ENCODE measurements at regions not wholly inside any gene's neighbourhood (a gene's known extent, or its start where the extent isn't known, plus 50 kb on each side); places are given as distances from the start of the nearest gene placed in this dataset.

DNA sequence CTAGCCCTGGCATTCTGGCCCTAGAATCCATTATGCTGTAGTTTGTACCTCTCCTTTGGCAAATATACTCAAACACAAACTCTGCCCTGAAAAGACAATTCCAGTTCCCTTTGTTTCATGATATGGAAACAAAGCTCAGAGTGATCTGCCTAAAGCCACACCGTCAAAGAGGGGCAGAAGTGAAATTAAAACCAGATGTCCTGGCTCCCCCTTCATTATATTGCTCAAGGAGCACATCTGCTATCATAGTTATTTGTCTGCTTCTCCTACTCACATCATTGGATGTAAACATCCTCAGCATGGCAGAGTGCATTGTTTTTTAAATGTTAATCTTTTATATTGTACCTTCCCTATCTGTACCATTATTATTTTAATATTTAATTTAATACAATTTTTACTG is 266.7 kb upstream of the SMARCA2 start:
- peaks cover 0 to 5% of the 10 kb centered on the region in 2 experiments for H3K27me3 ChIP-seq (replicated peaks in 1 of 2; ENCODE audit: control insufficient read depth in 2 of 2, extremely low read depth in 1 of 2, insufficient read depth in 2 of 2, low read length in 1 of 2)
- H3K4me3 Mint-ChIP-seq, result no peak overlapping the region
- H3K27me3 Mint-ChIP-seq, result peaks cover 12 to 27% of the 10 kb centered on the region in 2 donors
- WGBS (ENCODE audit: insufficient coverage), result 67% methylated on average over 1 of the region's 1 CpG
- DNase-seq (no peak), ATAC-seq (replicated peaks in 1 of 4) (no peak)
- H3K4me1 ChIP-seq (ENCODE audit: control insufficient read depth in 1 of 2, extremely low read depth in 1 of 2, insufficient read depth in 2 of 2, low read length in 2 of 2), result no peaks in the 10 kb centered on the region
- H3K4me3 ChIP-seq (ENCODE audit: control insufficient read depth in 1 of 2, extremely low read depth in 1 of 2, low read length in 1 of 2), result no peak overlapping the region
- no peaks in the 10 kb centered on the region for H3K36me3 ChIP-seq (ENCODE audit: control insufficient read depth in 2 of 2, extremely low read depth in 1 of 2, insufficient read depth in 1 of 2, low read length in 1 of 2)
- CTCF ChIA-PET, result no interaction called here
- no peaks in the 10 kb centered on the region for H3K36me3 Mint-ChIP-seq
- no peaks in the 10 kb centered on the region for H3K9me3 ChIP-seq
- POLR2A ChIA-PET, result no interaction called here
- no peak overlapping the region for H3K27ac Mint-ChIP-seq
- H3K9me3 Mint-ChIP-seq, result peaks cover 2 to 10% (median 6%) of the 10 kb centered on the region in 3 donors
- H3K27ac ChIP-seq (ENCODE audit: low read length), result no peak overlapping the region
- H3K4me1 Mint-ChIP-seq, result no peaks in the 10 kb centered on the region

DNA sequence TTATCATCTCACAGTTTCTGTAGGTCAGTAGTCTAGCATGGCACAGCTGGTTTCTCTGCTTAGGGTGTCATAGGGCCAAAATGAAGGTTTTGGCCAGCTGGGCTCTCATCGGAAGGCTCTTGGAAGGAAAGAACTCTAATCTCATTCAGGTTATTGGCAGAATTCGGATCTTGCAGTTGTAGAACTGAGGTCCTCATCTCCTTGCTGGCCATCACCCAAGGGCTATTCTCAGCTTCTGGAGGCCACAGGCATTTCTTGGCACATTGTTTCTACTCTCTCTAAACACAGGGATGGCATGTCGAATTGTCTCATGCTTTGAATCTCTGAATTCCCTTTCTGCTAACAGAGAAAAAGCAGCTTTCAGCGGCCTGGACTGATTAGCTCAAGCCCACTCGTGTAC is 258.0 kb upstream of the SMARCA2 start:
- POLR2A ChIA-PET, result no interaction called here
- 75% methylated on average over 2 of the region's 5 CpGs for WGBS (ENCODE audit: insufficient coverage)
- H3K4me1 Mint-ChIP-seq, result no peaks in the 10 kb centered on the region

GRCh38 chr9:1759009-1759408 is 256.1 kb upstream of the SMARCA2 start:
- H3K4me1 ChIP-seq (ENCODE audit: control insufficient read depth in 1 of 2, extremely low read depth in 1 of 2, insufficient read depth in 2 of 2, low read length in 2 of 2), result no peaks in the 10 kb centered on the region
- Mint-ChIP-seq H3K27me3 (peaks cover 3 to 20% of the 10 kb centered on the region in 2 donors), H3K9me3 (peaks cover 0 to 7% (median 0%) of the 10 kb centered on the region in 3 donors), H3K27ac (no peak overlapping the region), H3K4me1 (no peaks in the 10 kb centered on the region), H3K4me3 (no peak overlapping the region), H3K36me3 (no peaks in the 10 kb centered on the region)
- no peak overlapping the region for H3K27ac ChIP-seq (ENCODE audit: low read length)
- no peaks in the 10 kb centered on the region for H3K9me3 ChIP-seq
- CTCF ChIA-PET, result interaction anchor here in 1 of 2 donors (0.7 kb wide), 1 partner anchor 26 kb away, joined by 3 read pairs; no protein-coding TSS in a partner anchor
- H3K36me3 ChIP-seq (ENCODE audit: control insufficient read depth in 2 of 2, extremely low read depth in 1 of 2, insufficient read depth in 1 of 2, low read length in 1 of 2), result no peaks in the 10 kb centered on the region
- POLR2A ChIA-PET, result no interaction called here
- ATAC-seq (replicated peaks in 1 of 4) (no peak), DNase-seq (no peak)
- 88% methylated on average over 1 of the region's 2 CpGs for WGBS (ENCODE audit: insufficient coverage)
- no peak overlapping the region for H3K4me3 ChIP-seq (ENCODE audit: control insufficient read depth in 1 of 2, extremely low read depth in 1 of 2, low read length in 1 of 2)
- peaks cover 0 to 4% of the 10 kb centered on the region in 2 experiments for H3K27me3 ChIP-seq (replicated peaks in 1 of 2; ENCODE audit: control insufficient read depth in 2 of 2, extremely low read depth in 1 of 2, insufficient read depth in 2 of 2, low read length in 1 of 2)

More for the DNA sequence above, 258.0 kb upstream of the SMARCA2 start:
- Histone ChIP-seq H3K27me3 (replicated peaks in 1 of 2; ENCODE audit: control insufficient read depth in 2 of 2, extremely low read depth in 1 of 2, insufficient read depth in 2 of 2, low read length in 1 of 2) (peaks cover 0 to 4% of the 10 kb centered on the region in 2 experiments), H3K4me3 (ENCODE audit: control insufficient read depth in 1 of 2, extremely low read depth in 1 of 2, low read length in 1 of 2) (no peak overlapping the region), H3K9me3 (no peaks in the 10 kb centered on the region), H3K36me3 (ENCODE audit: control insufficient read depth in 2 of 2, extremely low read depth in 1 of 2, insufficient read depth in 1 of 2, low read length in 1 of 2) (no peaks in the 10 kb centered on the region), H3K27ac (ENCODE audit: low read length) (no peak overlapping the region), H3K4me1 (ENCODE audit: control insufficient read depth in 1 of 2, extremely low read depth in 1 of 2, insufficient read depth in 2 of 2, low read length in 2 of 2) (no peaks in the 10 kb centered on the region)
- H3K27ac Mint-ChIP-seq, result no peak overlapping the region
- peaks cover 0 to 11% (median 7%) of the 10 kb centered on the region in 3 donors for H3K9me3 Mint-ChIP-seq
- ATAC-seq (replicated peaks in 1 of 4) (no peak), DNase-seq (no peak)
- H3K36me3 Mint-ChIP-seq, result no peaks in the 10 kb centered on the region
- CTCF ChIA-PET, result interaction anchor here in 1 of 2 donors (0.7 kb wide), 1 partner anchor 33 kb away, joined by 3 read pairs; no protein-coding TSS in a partner anchor
- peaks cover 4 to 16% of the 10 kb centered on the region in 2 donors for H3K27me3 Mint-ChIP-seq
- no peak overlapping the region for H3K4me3 Mint-ChIP-seq

DNA sequence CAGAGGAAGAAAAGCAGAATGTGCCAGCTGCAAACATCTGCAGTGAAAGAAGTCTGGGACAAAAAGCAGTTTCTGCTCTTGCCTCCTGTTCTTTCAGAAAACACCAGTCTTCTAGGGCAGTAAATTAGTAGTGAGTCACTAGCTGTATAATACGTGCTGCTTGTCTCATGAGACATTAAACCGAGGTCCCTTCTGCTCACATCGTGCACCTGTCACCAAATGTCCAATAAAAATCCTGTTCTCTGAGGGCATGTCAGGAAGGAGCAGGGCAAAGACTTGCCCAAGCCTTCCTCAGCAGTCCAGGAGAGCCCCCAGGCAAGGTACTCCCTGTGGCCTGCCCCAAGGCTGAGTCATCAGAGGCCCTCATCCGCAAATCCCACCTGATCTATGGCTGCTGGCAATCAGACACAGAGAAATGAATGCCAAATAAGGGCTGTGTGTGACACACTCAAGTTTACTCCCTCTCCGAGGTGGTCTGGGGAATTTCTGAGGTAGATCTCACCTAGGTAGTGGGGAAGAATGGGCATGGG is 255.3 kb upstream of the SMARCA2 start:
- Mint-ChIP-seq H3K4me3 (no peak overlapping the region), H3K4me1 (no peaks in the 10 kb centered on the region), H3K27me3 (peaks cover 7 to 26% of the 10 kb centered on the region in 2 donors), H3K27ac (no peak overlapping the region), H3K36me3 (no peaks in the 10 kb centered on the region), H3K9me3 (peaks cover 0 to 7% (median 0%) of the 10 kb centered on the region in 3 donors)
- WGBS (ENCODE audit: insufficient coverage), result 93% methylated on average over 4 of the region's 5 CpGs
- ATAC-seq (replicated peaks in 1 of 4) (no peak), DNase-seq (no peak)
- no peaks in the 10 kb centered on the region for H3K36me3 ChIP-seq (ENCODE audit: control insufficient read depth in 2 of 2, extremely low read depth in 1 of 2, insufficient read depth in 1 of 2, low read length in 1 of 2)
- no peak overlapping the region for H3K4me3 ChIP-seq (ENCODE audit: control insufficient read depth in 1 of 2, extremely low read depth in 1 of 2, low read length in 1 of 2)
- H3K9me3 ChIP-seq, result no peaks in the 10 kb centered on the region
- peaks cover 0 to 4% of the 10 kb centered on the region in 2 experiments for H3K27me3 ChIP-seq (replicated peaks in 1 of 2; ENCODE audit: control insufficient read depth in 2 of 2, extremely low read depth in 1 of 2, insufficient read depth in 2 of 2, low read length in 1 of 2)
- CTCF ChIA-PET, result no interaction called here
- POLR2A ChIA-PET, result no interaction called here
- no peak overlapping the region for H3K27ac ChIP-seq (ENCODE audit: low read length)
- no peaks in the 10 kb centered on the region for H3K4me1 ChIP-seq (ENCODE audit: control insufficient read depth in 1 of 2, extremely low read depth in 1 of 2, insufficient read depth in 2 of 2, low read length in 2 of 2)

- ATAC-seq (replicated peaks in 1 of 4), result no peak
- no peaks in the 10 kb centered on the region for H3K36me3 Mint-ChIP-seq
- H3K36me3 ChIP-seq (ENCODE audit: control insufficient read depth in 2 of 2, extremely low read depth in 1 of 2, insufficient read depth in 1 of 2, low read length in 1 of 2), result no peaks in the 10 kb centered on the region
- H3K27ac ChIP-seq (ENCODE audit: low read length), result no peak overlapping the region
- CTCF ChIA-PET, result no interaction called here
- no CpG with 5 or more reads among the region's 4 CpGs for WGBS (ENCODE audit: insufficient coverage)
- H3K27ac Mint-ChIP-seq, result no peak overlapping the region
- H3K4me3 Mint-ChIP-seq, result no peak overlapping the region
- POLR2A ChIA-PET, result no interaction called here
- H3K9me3 Mint-ChIP-seq, result peaks cover 0 to 7% (median 0%) of the 10 kb centered on the region in 3 donors
- H3K4me1 ChIP-seq (ENCODE audit: control insufficient read depth in 1 of 2, extremely low read depth in 1 of 2, insufficient read depth in 2 of 2, low read length in 2 of 2), result no peaks in the 10 kb centered on the region
- H3K27me3 Mint-ChIP-seq, result peaks cover 4 to 31% of the 10 kb centered on the region in 2 donors
- DNase-seq, result no peak
- no peak overlapping the region for H3K4me3 ChIP-seq (ENCODE audit: control insufficient read depth in 1 of 2, extremely low read depth in 1 of 2, low read length in 1 of 2)
- H3K9me3 ChIP-seq, result no peaks in the 10 kb centered on the region
- H3K27me3 ChIP-seq (replicated peaks in 1 of 2; ENCODE audit: control insufficient read depth in 2 of 2, extremely low read depth in 1 of 2, insufficient read depth in 2 of 2, low read length in 1 of 2), result peaks cover 0 to 4% of the 10 kb centered on the region in 2 experiments
- no peaks in the 10 kb centered on the region for H3K4me1 Mint-ChIP-seq
Observed at GRCh38 chr9:1761807-1762206, 253.3 kb upstream of the SMARCA2 start.

DNA sequence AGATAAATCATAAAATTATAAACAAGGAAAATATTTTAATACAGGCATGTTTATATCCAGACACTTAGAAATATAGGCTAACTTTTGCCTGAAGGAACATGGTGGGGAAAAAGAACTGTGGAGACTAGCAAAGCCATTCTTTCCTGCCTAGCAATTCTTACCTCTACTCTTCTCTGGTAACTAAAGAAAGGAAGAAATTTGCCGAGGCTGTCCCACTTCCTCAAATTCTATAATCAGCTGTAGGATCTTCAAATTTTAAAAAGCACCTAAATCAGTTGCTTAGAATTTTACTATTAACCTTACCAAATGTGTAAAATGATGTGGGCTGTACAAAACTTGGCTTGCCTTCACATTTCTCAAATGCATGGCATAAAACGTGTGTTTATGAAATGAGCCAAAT is 249.1 kb upstream of the SMARCA2 start:
- no peaks in the 10 kb centered on the region for H3K36me3 Mint-ChIP-seq
- ATAC-seq (replicated peaks in 1 of 4) (no peak), DNase-seq (no peak)
- H3K27me3 Mint-ChIP-seq, result peaks cover 9 to 36% of the 10 kb centered on the region in 2 donors
- H3K9me3 Mint-ChIP-seq, result peaks cover 0 to 5% (median under 1%) of the 10 kb centered on the region in 3 donors
- Histone ChIP-seq H3K27me3 (replicated peaks in 1 of 2; ENCODE audit: control insufficient read depth in 2 of 2, extremely low read depth in 1 of 2, insufficient read depth in 2 of 2, low read length in 1 of 2) (no peaks in the 10 kb centered on the region), H3K9me3 (no peaks in the 10 kb centered on the region), H3K4me1 (ENCODE audit: control insufficient read depth in 1 of 2, extremely low read depth in 1 of 2, insufficient read depth in 2 of 2, low read length in 2 of 2) (no peaks in the 10 kb centered on the region), H3K4me3 (ENCODE audit: control insufficient read depth in 1 of 2, extremely low read depth in 1 of 2, low read length in 1 of 2) (no peak overlapping the region), H3K27ac (ENCODE audit: low read length) (no peak overlapping the region), H3K36me3 (ENCODE audit: control insufficient read depth in 2 of 2, extremely low read depth in 1 of 2, insufficient read depth in 1 of 2, low read length in 1 of 2) (no peaks in the 10 kb centered on the region)
- ChIA-PET CTCF (no interaction called here), POLR2A (no interaction called here)
- WGBS (ENCODE audit: insufficient coverage), result no CpG with 5 or more reads among the region's 2 CpGs
- peaks cover 0 to 4% (median 4%) of the 10 kb centered on the region in 3 donors for H3K4me1 Mint-ChIP-seq
- H3K4me3 Mint-ChIP-seq, result no peak overlapping the region
- H3K27ac Mint-ChIP-seq, result no peak overlapping the region

Measured in T-cell (primary cell).